ENCODE measurements at regions not wholly inside any gene's neighbourhood (a gene's known extent, or its start where the extent isn't known, plus 50 kb on each side); places are given as distances from the start of the nearest gene placed in this dataset. TPM values are rescaled to one million over a fixed set of nuclear protein-coding genes. Genes with fewer than 3 reads are reported as not detected.

- H3K9me3 ChIP-seq (ENCODE audit: control insufficient read depth in 3 of 3, low read length in 3 of 3): no peaks in the 10 kb centered on the region
- no peaks in the 10 kb centered on the region for H3K27me3 ChIP-seq (ENCODE audit: control insufficient read depth in 3 of 3, insufficient read depth in 3 of 3, low read length in 3 of 3)
- no peak overlapping the region for H3K4me3 ChIP-seq (ENCODE audit: low read length in 3 of 3)
- H3K4me1 ChIP-seq (ENCODE audit: control insufficient read depth in 3 of 3, insufficient read depth in 3 of 3, low read length in 3 of 3): peaks cover 0 to 3% (median 2%) of the 10 kb centered on the region in 3 donors
- no peaks in the 10 kb centered on the region for H3K36me3 ChIP-seq (ENCODE audit: control insufficient read depth in 3 of 3, insufficient read depth in 3 of 3, low read length in 3 of 3)
- no peak overlapping the region for H3K9ac ChIP-seq (ENCODE audit: low read depth in 1 of 3, low read length in 3 of 3)
- H3K27ac ChIP-seq (ENCODE audit: low read depth, low read length): no peak overlapping the region
Observed at GRCh38 chr11:130816546-130817329, 99.5 kb downstream of the SNX19 start.

GRCh38 chr11:130817330-130817944 is 98.8 kb downstream of the SNX19 start:
- H3K9me3 ChIP-seq (ENCODE audit: control insufficient read depth in 3 of 3, low read length in 3 of 3): no peaks in the 10 kb centered on the region
- peaks cover 0 to 3% (median 2%) of the 10 kb centered on the region in 3 donors for H3K4me1 ChIP-seq (ENCODE audit: control insufficient read depth in 3 of 3, insufficient read depth in 3 of 3, low read length in 3 of 3)
- no peak overlapping the region for H3K4me3 ChIP-seq (ENCODE audit: low read length in 3 of 3)
- no peaks in the 10 kb centered on the region for H3K27me3 ChIP-seq (ENCODE audit: control insufficient read depth in 3 of 3, insufficient read depth in 3 of 3, low read length in 3 of 3)
- H3K9ac ChIP-seq (ENCODE audit: low read depth in 1 of 3, low read length in 3 of 3): no peak overlapping the region
- H3K27ac ChIP-seq (ENCODE audit: low read depth, low read length): no peak overlapping the region
- H3K36me3 ChIP-seq (ENCODE audit: control insufficient read depth in 3 of 3, insufficient read depth in 3 of 3, low read length in 3 of 3): no peaks in the 10 kb centered on the region

- Histone ChIP-seq H3K4me1 (ENCODE audit: control insufficient read depth in 3 of 3, insufficient read depth in 3 of 3, low read length in 3 of 3) (peaks cover 0 to 3% (median 2%) of the 10 kb centered on the region in 3 donors), H3K9me3 (ENCODE audit: control insufficient read depth in 3 of 3, low read length in 3 of 3) (no peaks in the 10 kb centered on the region), H3K27ac (ENCODE audit: low read depth, low read length) (no peak overlapping the region), H3K9ac (ENCODE audit: low read depth in 1 of 3, low read length in 3 of 3) (no peak overlapping the region), H3K27me3 (ENCODE audit: control insufficient read depth in 3 of 3, insufficient read depth in 3 of 3, low read length in 3 of 3) (no peaks in the 10 kb centered on the region), H3K4me3 (ENCODE audit: low read length in 3 of 3) (no peak overlapping the region), H3K36me3 (ENCODE audit: control insufficient read depth in 3 of 3, insufficient read depth in 3 of 3, low read length in 3 of 3) (no peaks in the 10 kb centered on the region)
Observed at GRCh38 chr11:130819625-130820024, 96.7 kb downstream of the SNX19 start.

Small RNA genes lying in the stretch of these regions (small RNA-seq; reads per million reads assigned to genes)
- gene AP004371.1: not detected
- not detected for gene MIR8052

Data from skeletal muscle tissue (tissue), 4 donors.